ENCODE measurements at regions not wholly inside any gene's neighbourhood (a gene's known extent, or its start where the extent isn't known, plus 50 kb on each side); places are given as distances from the start of the nearest gene placed in this dataset.

- no peak for TF ChIP-seq CTCF (IDR thresholded peaks at IDR 0.05)
- TF ChIP-seq POLR2A (IDR thresholded peaks at IDR 0.05), result no peak
- TF ChIP-seq POLR2AphosphoS5 (IDR thresholded peaks at IDR 0.05), result no peak
Observed at GRCh38 chr1:112320058-112320457, 76.0 kb upstream of the CTTNBP2NL start.

Measured in suprapubic skin (tissue), 4 donors.